ENCODE measurements at regions not wholly inside any gene's neighbourhood (a gene's known extent, or its start where the extent isn't known, plus 50 kb on each side); places are given as distances from the start of the nearest gene placed in this dataset.

GRCh38 chr14:101478096-101478495 is 83.2 kb upstream of the DIO3 start:
- in situ Hi-C loops (cut with HindIII; ENCODE audit: low pct_unique_long_range_greater_than_20kb, low sequenced_read_pairs) = no loop called here

GRCh38 chr14:101478796-101479410 is 82.4 kb upstream of the DIO3 start:
- in situ Hi-C loops (cut with HindIII; ENCODE audit: low pct_unique_long_range_greater_than_20kb, low sequenced_read_pairs) = no loop called here
- DNase-seq (ENCODE audit: low read depth) = no peak

More at GRCh38 chr14:101478096-101478495, 83.2 kb upstream of the DIO3 start:
- DNase-seq (ENCODE audit: low read depth) = no peak

GRCh38 chr14:101480022-101480746 is 81.1 kb upstream of the DIO3 start:
- no peak for DNase-seq (ENCODE audit: low read depth)
- in situ Hi-C loops (cut with HindIII; ENCODE audit: low pct_unique_long_range_greater_than_20kb, low sequenced_read_pairs) = no loop called here

DNA sequence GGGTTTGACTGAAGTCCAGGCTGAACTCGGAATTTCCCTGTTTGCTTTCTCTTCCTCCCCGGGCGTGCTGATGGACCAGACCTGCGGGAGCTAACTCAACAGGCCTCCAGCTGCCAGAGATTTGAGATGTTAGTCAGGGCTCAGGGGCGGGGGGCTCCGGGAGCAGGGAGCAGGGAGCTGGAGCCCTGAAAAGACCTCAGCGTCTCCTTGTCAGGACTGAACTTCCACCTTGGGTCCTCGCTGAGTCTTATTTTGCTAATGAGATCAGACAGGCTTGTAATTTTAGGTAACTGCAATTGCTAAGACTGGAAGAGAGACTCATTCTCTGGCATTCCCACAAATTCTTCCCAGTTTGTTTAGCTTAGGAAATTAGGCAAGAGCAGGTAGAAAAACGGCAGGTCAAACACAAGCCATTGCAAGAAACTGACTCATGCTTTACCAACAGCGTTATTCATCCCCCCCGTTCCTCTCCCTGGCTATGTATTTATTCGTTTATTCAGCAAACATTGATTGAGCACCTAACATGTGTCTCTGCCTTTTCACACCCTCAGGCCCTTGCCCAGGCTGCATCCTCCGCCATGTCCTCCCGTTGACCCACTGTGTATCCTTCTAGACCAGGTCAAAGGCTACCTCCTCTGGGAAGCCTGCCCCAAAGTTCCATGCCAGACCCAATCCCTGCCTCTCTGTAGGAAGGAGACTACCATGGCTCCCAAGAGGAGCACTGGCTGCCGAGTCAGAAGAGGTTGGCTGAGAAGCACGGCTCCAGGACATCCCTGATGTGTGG is 80.4 kb upstream of the DIO3 start:
- peak; percentile 61 for DNase-seq (ENCODE audit: low read depth)
- in situ Hi-C loops (cut with HindIII; ENCODE audit: low pct_unique_long_range_greater_than_20kb, low sequenced_read_pairs) = no loop called here

DNA sequence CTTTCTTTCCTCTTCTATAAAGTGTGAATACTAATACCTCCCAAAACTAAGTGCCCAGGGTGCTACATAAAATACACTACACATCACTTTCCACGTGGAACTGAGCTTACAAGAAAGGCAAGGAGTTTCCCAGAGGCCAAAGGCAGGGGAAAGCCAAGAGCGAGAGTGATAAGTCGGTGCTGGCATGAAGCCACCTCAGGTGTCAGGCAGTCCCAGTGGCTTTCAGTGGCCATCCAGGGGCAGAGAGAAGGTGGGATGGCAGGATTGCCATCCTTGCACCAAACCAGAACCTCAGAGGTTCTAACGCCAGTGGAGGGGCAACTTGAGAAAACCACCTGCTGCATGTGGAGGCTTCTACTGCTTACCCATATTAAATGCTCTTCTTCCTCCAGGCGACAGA is 79.7 kb upstream of the DIO3 start:
- DNase-seq (ENCODE audit: low read depth) = no peak
- in situ Hi-C loops (cut with HindIII; ENCODE audit: low pct_unique_long_range_greater_than_20kb, low sequenced_read_pairs) = no loop called here

DNA sequence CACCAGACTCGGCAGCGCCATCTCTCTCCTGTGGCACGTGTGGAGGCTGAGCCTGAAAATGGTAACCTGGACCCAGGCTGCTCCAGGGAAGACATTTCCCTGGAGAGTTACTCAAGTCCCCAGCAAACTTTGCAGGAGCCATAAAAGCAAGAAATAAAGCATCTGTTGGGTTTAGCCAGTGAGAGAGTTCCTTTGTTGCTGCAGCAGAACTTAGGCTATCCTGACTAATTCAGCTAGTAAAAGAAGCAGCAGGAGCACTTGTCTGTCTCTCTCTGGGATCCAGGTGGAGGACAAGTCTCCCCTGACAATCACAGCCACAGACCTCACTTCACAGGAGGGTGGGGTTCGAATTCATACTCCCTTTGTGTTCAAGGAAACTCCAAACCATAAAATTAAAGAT is 79.2 kb upstream of the DIO3 start:
- in situ Hi-C loops (cut with HindIII; ENCODE audit: low pct_unique_long_range_greater_than_20kb, low sequenced_read_pairs) = no loop called here
- DNase-seq (ENCODE audit: low read depth) = no peak

DNA sequence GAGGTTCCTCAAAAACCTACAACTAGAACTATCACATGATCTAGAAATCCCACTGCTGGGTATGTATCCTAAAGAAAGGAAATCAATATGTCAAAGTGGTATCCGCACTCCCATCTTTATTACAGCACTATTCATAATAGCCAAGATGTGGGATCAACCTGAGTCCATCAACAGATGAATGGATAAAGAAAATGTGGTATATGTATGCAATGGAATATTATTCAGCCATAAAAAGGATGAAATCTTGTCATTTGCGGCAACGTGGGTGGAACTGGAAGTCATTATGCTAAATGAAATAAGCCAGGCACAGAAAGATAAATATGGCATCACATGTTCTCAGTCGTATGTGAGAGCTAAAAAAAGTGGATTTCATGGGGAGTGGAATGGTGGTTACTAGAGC is 77.5 kb upstream of the DIO3 start:
- in situ Hi-C loops (cut with HindIII; ENCODE audit: low pct_unique_long_range_greater_than_20kb, low sequenced_read_pairs) = no loop called here
- no peak for DNase-seq (ENCODE audit: low read depth)

GRCh38 chr14:101489092-101489760 is 72.1 kb upstream of the DIO3 start:
- no peak for DNase-seq (ENCODE audit: low read depth)
- in situ Hi-C loops (cut with HindIII; ENCODE audit: low pct_unique_long_range_greater_than_20kb, low sequenced_read_pairs) = no loop called here

DNA sequence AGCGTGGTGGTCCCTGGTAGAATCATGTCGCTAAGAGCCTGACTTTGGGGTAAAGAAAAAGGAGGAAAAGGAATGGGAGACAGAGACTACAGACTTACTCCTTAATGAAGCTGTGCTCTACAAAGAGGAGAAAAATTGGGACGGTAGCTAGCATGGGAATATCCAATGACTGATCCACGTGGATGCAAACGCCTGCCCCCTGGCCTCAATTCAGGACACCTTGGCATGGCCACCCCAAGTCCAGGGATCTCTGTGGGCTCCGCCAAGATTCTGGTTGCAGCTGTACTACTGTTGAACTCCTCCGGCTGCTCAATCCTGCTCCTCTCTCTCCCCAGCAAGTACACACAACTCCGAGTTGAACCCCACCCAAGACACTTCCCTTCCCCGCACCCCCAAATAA is 70.5 kb upstream of the DIO3 start:
- in situ Hi-C loops (cut with HindIII; ENCODE audit: low pct_unique_long_range_greater_than_20kb, low sequenced_read_pairs) = no loop called here
- DNase-seq (ENCODE audit: low read depth) = no peak

DNA sequence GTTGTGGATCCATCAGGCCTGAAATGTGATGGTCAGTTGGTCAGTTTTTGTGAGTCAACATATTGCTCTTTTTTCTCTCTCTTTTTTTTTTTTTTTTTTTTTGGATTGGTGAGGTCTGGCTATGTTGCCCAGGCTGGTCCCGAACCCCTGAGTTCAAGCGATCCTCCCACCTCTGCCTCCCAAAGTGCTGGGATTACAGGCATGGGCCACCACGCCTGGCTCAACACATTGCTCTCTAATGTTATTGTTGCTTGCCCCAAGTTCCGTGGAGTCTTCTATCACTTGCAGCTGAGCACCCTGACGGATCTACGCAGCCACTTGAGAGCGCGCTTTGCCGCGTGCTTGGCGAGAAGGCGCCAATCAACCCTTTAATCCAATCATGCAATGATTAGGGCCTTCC is 69.5 kb upstream of the DIO3 start:
- DNase-seq (ENCODE audit: low read depth) = no peak
- in situ Hi-C loops (cut with HindIII; ENCODE audit: low pct_unique_long_range_greater_than_20kb, low sequenced_read_pairs) = no loop called here

DNA sequence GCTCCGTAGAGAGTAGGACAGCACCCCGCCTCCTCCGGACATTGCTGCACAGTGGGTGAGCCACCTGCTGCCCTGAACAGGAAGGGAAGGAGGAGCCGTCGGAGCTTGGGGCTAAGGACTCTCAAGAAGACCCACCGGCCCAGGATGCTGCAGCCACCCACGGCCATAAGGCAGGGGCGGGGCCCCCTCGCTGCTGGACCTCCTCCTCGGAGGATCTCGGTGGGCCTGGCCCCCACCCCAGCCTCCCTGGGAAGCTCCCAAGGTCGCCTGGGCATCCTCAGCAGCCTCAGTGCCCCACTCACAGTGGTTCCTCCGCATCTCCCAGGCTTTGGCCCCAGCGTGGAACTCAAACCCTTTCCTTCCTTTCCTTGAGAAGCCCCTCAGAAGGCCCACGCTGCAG is 68.6 kb upstream of the DIO3 start:
- in situ Hi-C loops (cut with HindIII; ENCODE audit: low pct_unique_long_range_greater_than_20kb, low sequenced_read_pairs) = no loop called here
- DNase-seq (ENCODE audit: low read depth) = no peak

GRCh38 chr14:101494826-101495225 is 66.5 kb upstream of the DIO3 start:
- no peak for DNase-seq (ENCODE audit: low read depth)
- in situ Hi-C loops (cut with HindIII; ENCODE audit: low pct_unique_long_range_greater_than_20kb, low sequenced_read_pairs) = no loop called here

DNA sequence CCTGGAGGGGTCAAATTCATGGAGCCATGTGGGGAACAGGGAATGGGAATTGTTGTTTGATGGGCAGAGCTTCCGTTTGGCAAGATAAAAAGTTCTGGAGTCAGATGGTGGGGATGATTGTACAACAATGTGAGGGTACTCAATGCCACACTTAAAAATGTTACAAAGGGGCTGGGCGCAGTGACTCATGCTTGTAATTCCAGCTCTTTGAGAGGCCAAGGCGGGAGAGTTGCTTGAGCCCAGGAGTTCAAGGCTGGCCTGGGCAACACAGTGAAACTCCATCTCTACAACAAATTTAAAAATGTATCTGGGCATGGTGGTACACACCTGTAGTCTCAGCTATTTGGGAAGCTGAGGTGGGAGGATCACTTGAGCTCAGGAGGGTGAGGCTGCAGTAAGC is 66.0 kb upstream of the DIO3 start:
- in situ Hi-C loops (cut with HindIII; ENCODE audit: low pct_unique_long_range_greater_than_20kb, low sequenced_read_pairs) = no loop called here
- DNase-seq (ENCODE audit: low read depth) = no peak

DNA sequence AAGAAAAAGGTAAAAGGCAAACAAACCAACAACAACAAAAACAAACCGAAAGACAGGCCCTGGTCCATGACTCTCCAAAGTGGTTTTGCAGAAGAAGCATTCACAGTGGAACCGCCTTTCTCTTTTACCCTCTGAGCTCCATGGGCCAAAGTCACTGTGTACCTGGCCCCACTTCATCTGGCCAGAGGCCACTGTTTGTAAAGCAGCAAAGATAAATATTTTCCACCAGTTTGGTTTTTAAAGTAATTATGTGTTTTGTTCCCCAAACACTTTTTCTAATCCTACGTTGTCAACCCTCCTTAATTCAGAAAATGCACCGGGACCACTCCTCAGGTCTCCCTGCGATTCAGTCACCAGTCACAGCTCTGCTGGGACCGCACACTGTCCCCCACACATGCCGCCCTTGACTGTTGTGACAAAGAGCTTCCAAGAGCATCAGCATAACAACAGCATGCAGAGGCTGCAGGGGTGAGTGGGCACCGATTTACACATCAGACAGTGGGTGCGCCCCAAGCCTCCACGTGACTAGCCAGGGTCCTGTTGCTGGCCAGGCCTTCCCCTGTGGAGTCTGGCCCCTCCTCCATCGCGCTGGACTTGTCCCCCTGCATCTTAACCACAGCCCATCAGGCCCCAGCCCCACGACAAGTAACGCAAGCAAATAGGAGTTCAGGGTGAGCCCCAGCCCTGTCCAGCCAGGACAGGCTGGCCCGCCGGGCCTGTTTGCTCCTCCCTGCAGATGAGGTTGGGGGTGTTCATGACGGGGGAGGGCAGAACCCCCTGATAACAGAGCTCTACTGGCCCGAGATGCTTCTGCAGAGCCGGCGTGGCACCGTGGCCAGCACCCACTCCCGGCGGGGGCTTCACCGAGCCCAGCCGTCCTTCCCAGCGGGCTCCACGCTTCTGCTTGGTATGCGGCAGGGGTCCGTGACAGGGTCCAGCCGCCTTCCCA is 65.2 kb upstream of the DIO3 start:
- DNase-seq (ENCODE audit: low read depth) = no peak
- in situ Hi-C loops (cut with HindIII; ENCODE audit: low pct_unique_long_range_greater_than_20kb, low sequenced_read_pairs) = no loop called here

DNA sequence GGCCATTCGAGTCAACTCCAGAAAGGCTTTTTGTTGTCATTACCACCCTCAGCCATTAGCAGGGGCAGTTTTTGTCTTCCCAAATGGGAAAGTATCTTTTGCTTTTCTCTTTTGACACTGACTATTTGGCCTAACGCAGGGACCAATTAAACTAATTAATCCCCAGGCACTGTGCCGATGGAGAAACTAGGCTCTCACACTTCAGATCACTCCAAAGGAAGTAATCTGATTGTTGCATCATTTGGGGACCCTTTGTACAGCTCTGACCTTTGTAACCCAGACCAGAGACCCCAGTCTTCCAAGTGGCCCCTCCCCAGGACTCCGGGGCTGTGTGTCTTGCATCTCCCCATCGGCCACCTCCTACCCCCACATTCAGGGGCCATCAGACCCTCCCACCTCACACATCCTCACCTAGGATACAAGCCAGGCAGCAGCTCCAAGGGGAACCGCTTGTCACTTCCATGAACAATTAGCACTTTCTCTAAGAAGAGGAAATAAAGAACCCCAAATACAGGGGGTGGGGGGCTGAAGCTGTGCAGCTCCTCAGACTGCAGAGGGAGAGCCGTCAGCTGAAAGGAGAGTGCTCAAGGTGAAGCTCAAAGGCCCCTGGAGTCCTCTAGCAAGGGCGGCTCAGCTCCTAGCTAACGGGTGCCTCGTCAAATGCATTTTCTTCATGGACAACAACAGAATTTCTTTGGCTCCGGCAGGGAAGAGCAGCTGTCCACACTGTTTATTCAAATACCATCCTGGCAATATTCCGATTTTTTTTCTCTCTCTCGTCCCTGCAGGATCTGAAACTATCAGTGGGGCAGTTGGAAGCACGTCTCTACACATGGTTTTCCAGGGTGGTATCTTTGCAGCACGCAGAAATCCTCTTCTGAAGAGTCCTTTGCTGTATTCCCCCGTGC is 64.3 kb upstream of the DIO3 start:
- DNase-seq (ENCODE audit: low read depth) = no peak
- in situ Hi-C loops (cut with HindIII; ENCODE audit: low pct_unique_long_range_greater_than_20kb, low sequenced_read_pairs) = no loop called here

GRCh38 chr14:101497684-101498525 is 63.4 kb upstream of the DIO3 start:
- in situ Hi-C loops (cut with HindIII; ENCODE audit: low pct_unique_long_range_greater_than_20kb, low sequenced_read_pairs) = no loop called here

More at GRCh38 chr14:101497684-101498525, 63.4 kb upstream of the DIO3 start:
- no peak for DNase-seq (ENCODE audit: low read depth)

Data from Caki2 (cell line).